Panc1 (cell line): ENCODE measurements at regions not wholly inside any gene's neighbourhood (a gene's known extent, or its start where the extent isn't known, plus 50 kb on each side); places are given as distances from the start of the nearest gene placed in this dataset.

ENCODE experiments used
- POLR2AphosphoS5 ChIP-seq: IDR thresholded peaks from 2 replicates; pipeline ENCODE4 v1.6.1; 2012; ENCODE audit warnings: mild to moderate bottlenecking, low read depth, low read length, moderate library complexity
- TCF7L2 ChIP-seq: IDR thresholded peaks from 2 replicates; pipeline ENCODE4 v1.6.1; 2011; ENCODE audit warnings: mild to moderate bottlenecking, low read depth, low read length, inconsistent platforms
- TF ChIP-seq, protein P1 (sequence below), 2 experiments: IDR thresholded peaks; 2 replicates each; pipeline ENCODE4 v1.6.1; 2011 to 2012; ENCODE audit warnings: low read depth in 2 of 2, control low read depth in 1 of 2, low read length in 1 of 2, mild to moderate bottlenecking in 1 of 2, moderate library complexity in 1 of 2; ENCODE audit not compliant: insufficient read depth in 1 of 2

DNA sequence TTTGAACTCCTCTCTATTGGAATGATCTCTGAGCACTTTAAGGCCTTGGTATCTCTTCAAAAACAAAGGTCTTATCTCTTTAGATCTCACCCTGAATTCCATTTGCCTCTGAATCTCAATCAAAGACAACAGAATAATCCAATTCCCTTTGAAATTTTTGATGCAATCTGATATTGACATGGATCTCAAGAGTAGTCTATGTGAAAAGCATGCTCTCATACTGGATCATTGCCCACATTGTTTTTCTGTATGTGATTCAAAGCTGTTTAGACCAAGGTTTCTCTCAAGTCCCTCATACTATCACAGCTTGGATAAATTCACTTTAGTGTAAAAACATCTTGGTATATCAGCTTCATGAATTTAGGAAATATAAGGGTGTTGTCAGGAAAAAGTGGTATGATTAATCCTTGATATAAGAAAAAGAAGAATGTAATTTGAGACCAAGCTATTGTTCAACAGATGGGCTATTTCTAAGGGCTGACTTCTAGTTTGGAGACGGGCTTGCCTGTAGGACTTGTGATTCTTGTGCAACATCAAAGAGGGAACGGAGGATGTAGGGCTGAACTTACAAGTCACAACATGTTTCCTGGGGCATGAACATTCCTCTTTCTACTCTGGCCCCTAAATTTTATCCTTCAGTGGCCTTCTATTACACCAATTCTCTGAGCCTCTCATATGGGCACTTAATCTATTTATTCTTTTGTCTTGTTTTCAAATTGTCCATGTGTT lies 77.9 kb upstream of the CITED2 start:
- no peak for TF ChIP-seq TCF7L2
- TF ChIP-seq, protein P1, sequence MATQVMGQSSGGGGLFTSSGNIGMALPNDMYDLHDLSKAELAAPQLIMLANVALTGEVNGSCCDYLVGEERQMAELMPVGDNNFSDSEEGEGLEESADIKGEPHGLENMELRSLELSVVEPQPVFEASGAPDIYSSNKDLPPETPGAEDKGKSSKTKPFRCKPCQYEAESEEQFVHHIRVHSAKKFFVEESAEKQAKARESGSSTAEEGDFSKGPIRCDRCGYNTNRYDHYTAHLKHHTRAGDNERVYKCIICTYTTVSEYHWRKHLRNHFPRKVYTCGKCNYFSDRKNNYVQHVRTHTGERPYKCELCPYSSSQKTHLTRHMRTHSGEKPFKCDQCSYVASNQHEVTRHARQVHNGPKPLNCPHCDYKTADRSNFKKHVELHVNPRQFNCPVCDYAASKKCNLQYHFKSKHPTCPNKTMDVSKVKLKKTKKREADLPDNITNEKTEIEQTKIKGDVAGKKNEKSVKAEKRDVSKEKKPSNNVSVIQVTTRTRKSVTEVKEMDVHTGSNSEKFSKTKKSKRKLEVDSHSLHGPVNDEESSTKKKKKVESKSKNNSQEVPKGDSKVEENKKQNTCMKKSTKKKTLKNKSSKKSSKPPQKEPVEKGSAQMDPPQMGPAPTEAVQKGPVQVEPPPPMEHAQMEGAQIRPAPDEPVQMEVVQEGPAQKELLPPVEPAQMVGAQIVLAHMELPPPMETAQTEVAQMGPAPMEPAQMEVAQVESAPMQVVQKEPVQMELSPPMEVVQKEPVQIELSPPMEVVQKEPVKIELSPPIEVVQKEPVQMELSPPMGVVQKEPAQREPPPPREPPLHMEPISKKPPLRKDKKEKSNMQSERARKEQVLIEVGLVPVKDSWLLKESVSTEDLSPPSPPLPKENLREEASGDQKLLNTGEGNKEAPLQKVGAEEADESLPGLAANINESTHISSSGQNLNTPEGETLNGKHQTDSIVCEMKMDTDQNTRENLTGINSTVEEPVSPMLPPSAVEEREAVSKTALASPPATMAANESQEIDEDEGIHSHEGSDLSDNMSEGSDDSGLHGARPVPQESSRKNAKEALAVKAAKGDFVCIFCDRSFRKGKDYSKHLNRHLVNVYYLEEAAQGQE (IDR thresholded peaks at IDR 0.05; ENCODE audit: insufficient read depth in 1 of 2, low read depth in 2 of 2, low read length in 1 of 2): no peak
- no peak for TF ChIP-seq POLR2AphosphoS5
